Adrenal gland (tissue), 9 donors: ENCODE measurements at regions not wholly inside any gene's neighbourhood (a gene's known extent, or its start where the extent isn't known, plus 50 kb on each side); places are given as distances from the start of the nearest gene placed in this dataset.

Source experiments
- DNase-seq, 7 donors: peaks; one replicate each; pipeline ENCODE4 v3.0.0-alpha.2; 2019 to 2020
- H3K27ac ChIP-seq, 5 donors: fragments of 200-600 bp; sonication (generic) in 4 of 5; 1 replicate in 3 of 5; 2 replicates in 2 of 5; pipeline versions ENCODE4 v1.5.1 to v1.8.0; 2016 to 2020; ENCODE audit warnings: mild to moderate bottlenecking in 1 of 5
- H3K27me3 ChIP-seq: fragments of 200-600 bp; 2 replicates; pipeline ENCODE4 v1.8.0; 2021
- H3K36me3 ChIP-seq, 2 donors: fragments of 200-600 bp; replicated peaks in 1 of 2; 1 replicate in 1 of 2; 2 replicates in 1 of 2; pipeline versions ENCODE4 v1.5.1 to v1.8.0; 2018 to 2022
- H3K4me1 ChIP-seq, 2 donors: fragments of 200-600 bp; replicated peaks in 1 of 2; 1 replicate in 1 of 2; 2 replicates in 1 of 2; pipeline versions ENCODE4 v1.5.1 to v1.8.0; 2018 to 2021
- H3K4me3 ChIP-seq, 4 donors: fragments of 200-600 bp; sonication (generic) in 3 of 4; one replicate each; pipeline ENCODE4 v1.5.1; 2016 to 2018
- H3K9me3 ChIP-seq, 3 donors: fragments of 200-600 bp; sonication (generic) in 1 of 3; replicated peaks in 1 of 3; 1 replicate in 2 of 3; 2 replicates in 1 of 3; pipeline versions ENCODE4 v1.5.1 to v1.8.0; 2016 to 2021
- CTCF ChIP-seq, 6 experiments: fragments of 450-650 bp in 4 of 6; fragments of 200-600 bp in 2 of 6; sonication (generic) in 1 of 6; IDR thresholded peaks; 1 replicate in 5 of 6; 2 replicates in 1 of 6; pipeline versions ENCODE4 v1.5.1 to v1.8.0; 2016 to 2021; ENCODE audit warnings: antibody characterized with exemption in 6 of 6, mild to moderate bottlenecking in 2 of 6, moderate library complexity in 1 of 6
- POLR2A ChIP-seq, 2 donors: fragments of 450-650 bp; IDR thresholded peaks; one replicate each; pipeline ENCODE4 v1.6.1; 2017; ENCODE audit warnings: antibody characterized with exemption in 2 of 2, mild to moderate bottlenecking in 2 of 2, moderate library complexity in 1 of 2
- WGBS, 4 donors: extraction: QIAGEN DNeasy Blood & Tissue Kit in 2 of 4; methylation state at CpG; one replicate each; pipeline versions ENCODE4 v1.1.5 to v1.1.7; 2013 to 2017; 5-methylcytosine and 5-hydroxymethylcytosine counted together
- intact Hi-C, 2 donors: fragments of 100-400 bp; cut with DNase I; formaldehyde crosslinking; loops; one replicate each; pipeline versions ENCODE4 v1.14.1 to v1.15.0; 2022 to 2023
- donor health status: healthy with polysubstance abuse.
- donor health status: Bipolar disorder and iron deficiency.
- donor health status: DM: yes; HTN: yes; CAD: no.
- donor health status: DM: no; HTN: no; CAD: no.
- donor health status: DM: no; HTN: no; CAD: no.

- no peak overlapping the region for H3K27ac ChIP-seq
- H3K4me1 ChIP-seq: no peaks in the 10 kb centered on the region
- H3K4me3 ChIP-seq: no peak overlapping the region
- DNase-seq: no peak
- WGBS, 4 donors: 85 to 90% (median 86%) methylated on average over 7 of the region's 7 CpGs
- intact Hi-C loops: no loop called here
- no peaks in the 10 kb centered on the region for H3K9me3 ChIP-seq
- H3K27me3 ChIP-seq: no peaks in the 10 kb centered on the region
- no peak for TF ChIP-seq POLR2A (IDR thresholded peaks at IDR 0.05)
- TF ChIP-seq CTCF (IDR thresholded peaks at IDR 0.05): no peak
- no peaks in the 10 kb centered on the region for H3K36me3 ChIP-seq
These were observed 457.6 kb upstream of the COBL start for GRCh38 chr7:51774178-51774577.

GRCh38 chr7:51772190-51772589, 455.6 kb upstream of the COBL start:
- Histone ChIP-seq H3K9me3 (no peaks in the 10 kb centered on the region), H3K4me1 (no peaks in the 10 kb centered on the region), H3K36me3 (no peaks in the 10 kb centered on the region), H3K27me3 (no peaks in the 10 kb centered on the region), H3K27ac (no peak overlapping the region), H3K4me3 (no peak overlapping the region)
- no peak for TF ChIP-seq POLR2A (IDR thresholded peaks at IDR 0.05)
- TF ChIP-seq CTCF (IDR thresholded peaks at IDR 0.05): no peak
- DNase-seq: no peak
- intact Hi-C loops: no loop called here
- WGBS, 4 donors: 38 to 68% (median 55%) methylated on average over 2 of the region's 2 CpGs

GRCh38 chr7:51764976-51765375, 448.4 kb upstream of the COBL start:
- no peak for DNase-seq
- WGBS, 4 donors: 85 to 96% (median 85%) methylated on average over 2 of the region's 2 CpGs
- no peak for TF ChIP-seq POLR2A (IDR thresholded peaks at IDR 0.05)
- TF ChIP-seq CTCF (IDR thresholded peaks at IDR 0.05): no peak
- Histone ChIP-seq H3K36me3 (no peaks in the 10 kb centered on the region), H3K27me3 (no peaks in the 10 kb centered on the region), H3K4me1 (no peaks in the 10 kb centered on the region), H3K9me3 (no peaks in the 10 kb centered on the region), H3K4me3 (no peak overlapping the region), H3K27ac (no peak overlapping the region)
- intact Hi-C loops: no loop called here

GRCh38 chr7:51759985-51760384, 443.4 kb upstream of the COBL start:
- H3K4me3 ChIP-seq: no peak overlapping the region
- no peaks in the 10 kb centered on the region for H3K36me3 ChIP-seq
- no peak for TF ChIP-seq POLR2A (IDR thresholded peaks at IDR 0.05)
- no peak for TF ChIP-seq CTCF (IDR thresholded peaks at IDR 0.05)
- WGBS, 4 donors: 37 to 42% (median 40%) methylated on average over 2 of the region's 2 CpGs
- no peaks in the 10 kb centered on the region for H3K27me3 ChIP-seq
- H3K27ac ChIP-seq: no peak overlapping the region
- H3K9me3 ChIP-seq: no peaks in the 10 kb centered on the region
- H3K4me1 ChIP-seq: no peaks in the 10 kb centered on the region
- intact Hi-C loops: no loop called here
- DNase-seq: no peak
